Endodermal cell (in vitro differentiated cells): ENCODE measurements at regions not wholly inside any gene's neighbourhood (a gene's known extent, or its start where the extent isn't known, plus 50 kb on each side); places are given as distances from the start of the nearest gene placed in this dataset.

Experiments used
- DNase-seq: peaks from one replicate; pipeline ENCODE4 v3.0.0-alpha.2; 2017
- H3K27ac ChIP-seq: 2 replicates; pipeline ENCODE4 v1.5.1; 2013; ENCODE audit warnings: mild to moderate bottlenecking, low read depth, low read length, moderate library complexity
- H3K27me3 ChIP-seq: 2 replicates; pipeline ENCODE4 v1.6.1; 2013; ENCODE audit warnings: mild to moderate bottlenecking, low read length, moderate library complexity; ENCODE audit not compliant: insufficient read depth, control insufficient read depth, poor library complexity, severe bottlenecking
- H3K36me3 ChIP-seq: 2 replicates; pipeline ENCODE4 v1.7.0; 2013; ENCODE audit warnings: mild to moderate bottlenecking, low read length, moderate library complexity; ENCODE audit not compliant: control insufficient read depth, insufficient read depth
- H3K4me1 ChIP-seq: one replicate; pipeline ENCODE4 v1.7.0; 2013; ENCODE audit warnings: low read length; ENCODE audit not compliant: control insufficient read depth, insufficient read depth
- H3K4me3 ChIP-seq: 2 replicates; pipeline ENCODE4 v1.5.1; 2013; ENCODE audit warnings: mild to moderate bottlenecking, low read length, moderate library complexity
- H3K9ac ChIP-seq: 2 replicates; pipeline ENCODE4 v1.6.1; 2013; ENCODE audit warnings: mild to moderate bottlenecking, low read length, moderate library complexity; ENCODE audit not compliant: poor library complexity, severe bottlenecking; ENCODE audit errors: extremely low read depth
- H3K9me3 ChIP-seq: 2 replicates; pipeline ENCODE4 v1.6.1; 2013; ENCODE audit warnings: mild to moderate bottlenecking, low read length, moderate library complexity; ENCODE audit not compliant: control insufficient read depth
- H3K27ac Mint-ChIP-seq: 2 replicates; pipeline ENCODE4 v1.8.0; 2020; ENCODE audit warnings: mixed read lengths
- H3K27me3 Mint-ChIP-seq: 2 replicates; pipeline ENCODE4 v1.8.0; 2021; ENCODE audit warnings: mild to moderate bottlenecking, mixed read lengths; ENCODE audit not compliant: insufficient read depth
- H3K36me3 Mint-ChIP-seq: 2 replicates; pipeline ENCODE4 v1.8.0; 2020; ENCODE audit warnings: low read depth, mixed read lengths
- H3K4me1 Mint-ChIP-seq: 2 replicates; pipeline ENCODE4 v1.8.0; 2020; ENCODE audit warnings: mixed read lengths
- H3K4me3 Mint-ChIP-seq: 2 replicates; pipeline ENCODE4 v1.8.0; 2020; ENCODE audit warnings: mild to moderate bottlenecking, moderate library complexity, mixed read lengths
- H3K9me3 Mint-ChIP-seq: 2 replicates; pipeline ENCODE4 v1.8.0; 2020; ENCODE audit warnings: mild to moderate bottlenecking, mixed read lengths
- WGBS, 2 experiments: methylation state at CpG; one replicate each; pipeline versions ENCODE4 v1.1.5 to v1.1.7; 2013; ENCODE audit warnings: missing lambda C conversion rate in 2 of 2, mixed read lengths in 1 of 2; ENCODE audit not compliant: insufficient coverage in 1 of 2, insufficient read length in 1 of 2; 5-methylcytosine and 5-hydroxymethylcytosine counted together
- TF ChIP-seq, protein P1 (sequence below): fragments of 200-600 bp; sonication (generic); conservative IDR thresholded peaks from 2 replicates; pipeline ENCODE4 v1.5.0; 2021; ENCODE audit warnings: antibody characterized with exemption, mild to moderate bottlenecking

DNA sequence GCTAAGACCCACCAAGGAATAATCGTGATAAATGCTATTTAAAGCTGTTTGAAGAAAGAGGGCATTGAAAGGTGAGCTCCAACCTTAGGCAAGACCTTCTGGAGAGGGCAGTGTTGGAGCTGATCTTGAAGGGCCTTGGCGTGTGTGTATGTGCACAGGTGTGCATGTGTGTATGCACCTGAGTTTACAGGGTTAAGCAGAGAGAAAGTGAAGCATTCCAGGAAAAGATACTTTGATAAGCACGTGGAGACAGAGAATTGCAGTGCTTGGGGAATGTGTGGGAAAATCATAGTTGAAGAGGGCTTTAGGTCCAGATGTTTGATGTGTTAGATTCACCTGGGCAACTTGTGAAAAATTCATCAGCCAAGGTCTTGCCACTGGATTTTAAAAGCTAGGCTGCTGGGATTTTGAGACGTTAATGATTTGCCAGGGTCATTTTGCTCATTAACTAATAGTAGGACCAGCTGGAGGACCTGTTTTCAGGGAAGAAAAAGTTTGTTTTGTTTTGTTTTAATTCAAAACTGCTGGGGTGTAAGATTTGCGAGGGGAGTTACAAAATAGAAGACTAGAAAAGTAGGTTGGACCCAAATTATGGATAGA, 78.3 kb upstream of the ANKRD55 start:
- H3K4me3 Mint-ChIP-seq, result no peak overlapping the region
- H3K4me1 Mint-ChIP-seq, result peaks cover 11% of the 10 kb centered on the region
- no peak overlapping the region for H3K27ac ChIP-seq
- peaks cover 9% of the 10 kb centered on the region for H3K9me3 Mint-ChIP-seq
- no peak overlapping the region for H3K4me3 ChIP-seq
- 75 to 76% methylated on average over 5 of the region's 5 CpGs for WGBS, 2 experiments
- H3K9me3 ChIP-seq, result no peaks in the 10 kb centered on the region
- TF ChIP-seq, protein P1, sequence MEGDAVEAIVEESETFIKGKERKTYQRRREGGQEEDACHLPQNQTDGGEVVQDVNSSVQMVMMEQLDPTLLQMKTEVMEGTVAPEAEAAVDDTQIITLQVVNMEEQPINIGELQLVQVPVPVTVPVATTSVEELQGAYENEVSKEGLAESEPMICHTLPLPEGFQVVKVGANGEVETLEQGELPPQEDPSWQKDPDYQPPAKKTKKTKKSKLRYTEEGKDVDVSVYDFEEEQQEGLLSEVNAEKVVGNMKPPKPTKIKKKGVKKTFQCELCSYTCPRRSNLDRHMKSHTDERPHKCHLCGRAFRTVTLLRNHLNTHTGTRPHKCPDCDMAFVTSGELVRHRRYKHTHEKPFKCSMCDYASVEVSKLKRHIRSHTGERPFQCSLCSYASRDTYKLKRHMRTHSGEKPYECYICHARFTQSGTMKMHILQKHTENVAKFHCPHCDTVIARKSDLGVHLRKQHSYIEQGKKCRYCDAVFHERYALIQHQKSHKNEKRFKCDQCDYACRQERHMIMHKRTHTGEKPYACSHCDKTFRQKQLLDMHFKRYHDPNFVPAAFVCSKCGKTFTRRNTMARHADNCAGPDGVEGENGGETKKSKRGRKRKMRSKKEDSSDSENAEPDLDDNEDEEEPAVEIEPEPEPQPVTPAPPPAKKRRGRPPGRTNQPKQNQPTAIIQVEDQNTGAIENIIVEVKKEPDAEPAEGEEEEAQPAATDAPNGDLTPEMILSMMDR, result no peak
- no peaks in the 10 kb centered on the region for H3K4me1 ChIP-seq
- H3K36me3 ChIP-seq, result no peaks in the 10 kb centered on the region
- no peak for DNase-seq
- no peaks in the 10 kb centered on the region for H3K36me3 Mint-ChIP-seq
- H3K27ac Mint-ChIP-seq, result no peak overlapping the region
- H3K27me3 Mint-ChIP-seq, result peaks cover 23% of the 10 kb centered on the region
- H3K27me3 ChIP-seq, result peaks cover 4% of the 10 kb centered on the region
- H3K9ac ChIP-seq, result no peak overlapping the region

DNA sequence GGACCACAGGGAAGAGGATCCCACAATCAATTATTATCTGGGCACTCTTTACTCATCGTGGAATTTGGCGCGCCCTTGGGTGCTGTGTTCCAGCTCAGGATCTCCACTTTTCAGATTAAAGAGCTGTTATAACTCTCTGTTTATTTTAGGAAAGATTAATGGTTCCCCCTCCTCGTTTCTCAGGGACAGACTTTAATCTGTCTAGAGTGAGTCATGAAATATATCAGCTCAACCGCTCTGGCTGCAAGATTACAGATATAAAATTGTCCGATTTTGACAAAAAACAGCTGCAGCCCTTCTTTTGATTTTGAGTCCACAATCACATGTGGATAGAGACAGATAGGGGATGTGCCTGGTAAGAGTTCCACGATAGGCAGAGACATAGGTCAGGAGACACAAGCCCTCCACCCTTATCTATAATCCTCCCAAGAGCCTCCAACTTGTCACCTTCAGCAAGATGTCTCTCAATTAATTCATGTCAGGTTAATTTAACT, 77.6 kb upstream of the ANKRD55 start:
- peaks cover 9% of the 10 kb centered on the region for H3K4me1 Mint-ChIP-seq
- Histone ChIP-seq H3K9me3 (no peaks in the 10 kb centered on the region), H3K4me1 (no peaks in the 10 kb centered on the region), H3K4me3 (no peak overlapping the region), H3K36me3 (no peaks in the 10 kb centered on the region), H3K27me3 (peaks cover 4% of the 10 kb centered on the region), H3K9ac (no peak overlapping the region), H3K27ac (no peak overlapping the region)
- no peak overlapping the region for H3K27ac Mint-ChIP-seq
- H3K9me3 Mint-ChIP-seq, result peaks cover 15% of the 10 kb centered on the region
- no peaks in the 10 kb centered on the region for H3K36me3 Mint-ChIP-seq
- no peak for DNase-seq
- TF ChIP-seq, protein P1, result no peak
- 86 to 95% methylated on average over 3 to 7 of the region's 7 CpGs for WGBS, 2 experiments
- H3K27me3 Mint-ChIP-seq, result peaks cover 23% of the 10 kb centered on the region
- no peak overlapping the region for H3K4me3 Mint-ChIP-seq

DNA sequence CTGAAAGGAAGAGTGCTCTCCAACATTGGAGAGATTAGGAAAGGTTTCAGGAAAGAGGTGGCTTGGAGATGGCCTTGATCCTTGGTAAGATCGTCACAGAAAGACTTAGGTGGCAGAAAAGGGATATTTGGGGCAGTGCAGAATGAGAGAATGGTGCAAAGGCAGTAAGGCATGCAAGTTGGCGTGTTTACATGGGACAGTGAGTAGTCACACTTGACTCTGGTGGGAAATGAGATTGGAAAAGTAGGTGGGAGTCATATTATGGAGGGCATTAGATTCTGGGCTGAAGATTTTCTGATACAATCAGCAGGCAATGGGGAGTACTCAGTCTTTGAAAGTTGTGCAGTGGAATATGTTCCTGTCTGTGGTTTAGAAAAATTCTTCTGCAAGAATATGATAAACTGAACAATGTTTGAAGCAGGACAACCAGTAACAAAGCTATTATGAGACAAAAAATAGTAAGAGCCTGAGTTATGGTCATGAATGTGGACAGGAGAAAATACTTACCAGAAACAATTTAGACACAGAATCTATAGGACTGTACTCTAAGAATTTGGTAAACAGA, 76.2 kb upstream of the ANKRD55 start:
- H3K27ac Mint-ChIP-seq, result no peak overlapping the region
- DNase-seq, result no peak
- H3K36me3 ChIP-seq, result no peaks in the 10 kb centered on the region
- peaks cover 9% of the 10 kb centered on the region for H3K4me1 Mint-ChIP-seq
- no peaks in the 10 kb centered on the region for H3K9me3 ChIP-seq
- H3K9me3 Mint-ChIP-seq, result peaks cover 16% of the 10 kb centered on the region
- WGBS, 2 experiments, result 95 to 96% methylated on average over 2 of the region's 2 CpGs
- H3K36me3 Mint-ChIP-seq, result no peaks in the 10 kb centered on the region
- H3K27me3 Mint-ChIP-seq, result peaks cover 20% of the 10 kb centered on the region
- H3K4me3 ChIP-seq, result no peak overlapping the region
- no peak overlapping the region for H3K9ac ChIP-seq
- H3K27ac ChIP-seq, result no peak overlapping the region
- H3K4me1 ChIP-seq, result no peaks in the 10 kb centered on the region
- peaks cover 4% of the 10 kb centered on the region for H3K27me3 ChIP-seq
- H3K4me3 Mint-ChIP-seq, result no peak overlapping the region
- TF ChIP-seq, protein P1, result no peak
